ENCODE measurements at regions not wholly inside any gene's neighbourhood (a gene's known extent, or its start where the extent isn't known, plus 50 kb on each side); places are given as distances from the start of the nearest gene placed in this dataset.

- TF ChIP-seq CTCF (IDR thresholded peaks at IDR 0.05; ENCODE audit: insufficient read depth, low read depth, low read length) (peak; percentile 22), EZH2 (IDR thresholded peaks at IDR 0.05; ENCODE audit: insufficient read depth, low read length) (no peak)
These were observed 101.9 kb downstream of the FOXI3 start for GRCh38 chr2:88350331-88351248.
